ENCODE measurements at regions not wholly inside any gene's neighbourhood (a gene's known extent, or its start where the extent isn't known, plus 50 kb on each side); places are given as distances from the start of the nearest gene placed in this dataset.

- Histone ChIP-seq H3K27me3 (ENCODE audit: control insufficient read depth, insufficient read depth, low read length) (no peaks in the 10 kb centered on the region), H3K9me3 (ENCODE audit: control insufficient read depth, low read length) (no peaks in the 10 kb centered on the region), H3K36me3 (ENCODE audit: control insufficient read depth, insufficient read depth, low read length) (no peaks in the 10 kb centered on the region), H3K9ac (ENCODE audit: low read length) (peak overlapping the region; percentile 60), H3K4me1 (ENCODE audit: control insufficient read depth, insufficient read depth, low read length) (peaks cover 28% of the 10 kb centered on the region), H3K4me3 (ENCODE audit: low read length) (no peak overlapping the region)
Measured at GRCh38 chr1:94676686-94677085, 135.1 kb upstream of the F3 start.

GRCh38 chr1:94675373-94675772 lies 133.8 kb upstream of the F3 start:
- H3K9ac ChIP-seq (ENCODE audit: low read length) = no peak overlapping the region
- no peaks in the 10 kb centered on the region for H3K9me3 ChIP-seq (ENCODE audit: control insufficient read depth, low read length)
- H3K4me1 ChIP-seq (ENCODE audit: control insufficient read depth, insufficient read depth, low read length) = peaks cover 28% of the 10 kb centered on the region
- H3K4me3 ChIP-seq (ENCODE audit: low read length) = no peak overlapping the region
- no peaks in the 10 kb centered on the region for H3K27me3 ChIP-seq (ENCODE audit: control insufficient read depth, insufficient read depth, low read length)
- no peaks in the 10 kb centered on the region for H3K36me3 ChIP-seq (ENCODE audit: control insufficient read depth, insufficient read depth, low read length)

- Histone ChIP-seq H3K9ac (ENCODE audit: low read length) (no peak overlapping the region), H3K36me3 (ENCODE audit: control insufficient read depth, insufficient read depth, low read length) (no peaks in the 10 kb centered on the region), H3K4me1 (ENCODE audit: control insufficient read depth, insufficient read depth, low read length) (peaks cover 28% of the 10 kb centered on the region), H3K4me3 (ENCODE audit: low read length) (no peak overlapping the region), H3K9me3 (ENCODE audit: control insufficient read depth, low read length) (no peaks in the 10 kb centered on the region), H3K27me3 (ENCODE audit: control insufficient read depth, insufficient read depth, low read length) (no peaks in the 10 kb centered on the region)
Measured at GRCh38 chr1:94674876-94675275, 133.3 kb upstream of the F3 start.

GRCh38 chr1:94672934-94673333 lies 131.4 kb upstream of the F3 start:
- Histone ChIP-seq H3K36me3 (ENCODE audit: control insufficient read depth, insufficient read depth, low read length) (no peaks in the 10 kb centered on the region), H3K9me3 (ENCODE audit: control insufficient read depth, low read length) (no peaks in the 10 kb centered on the region), H3K9ac (ENCODE audit: low read length) (no peak overlapping the region), H3K4me1 (ENCODE audit: control insufficient read depth, insufficient read depth, low read length) (peaks cover 13% of the 10 kb centered on the region), H3K4me3 (ENCODE audit: low read length) (no peak overlapping the region), H3K27me3 (ENCODE audit: control insufficient read depth, insufficient read depth, low read length) (no peaks in the 10 kb centered on the region)

GRCh38 chr1:94672001-94672400 lies 130.4 kb upstream of the F3 start:
- Histone ChIP-seq H3K4me1 (ENCODE audit: control insufficient read depth, insufficient read depth, low read length) (peaks cover 8% of the 10 kb centered on the region), H3K27me3 (ENCODE audit: control insufficient read depth, insufficient read depth, low read length) (no peaks in the 10 kb centered on the region), H3K36me3 (ENCODE audit: control insufficient read depth, insufficient read depth, low read length) (no peaks in the 10 kb centered on the region), H3K9me3 (ENCODE audit: control insufficient read depth, low read length) (no peaks in the 10 kb centered on the region), H3K4me3 (ENCODE audit: low read length) (no peak overlapping the region), H3K9ac (ENCODE audit: low read length) (no peak overlapping the region)

- Histone ChIP-seq H3K4me1 (ENCODE audit: control insufficient read depth, insufficient read depth, low read length) (peaks cover 4% of the 10 kb centered on the region), H3K9ac (ENCODE audit: low read length) (no peak overlapping the region), H3K36me3 (ENCODE audit: control insufficient read depth, insufficient read depth, low read length) (no peaks in the 10 kb centered on the region), H3K4me3 (ENCODE audit: low read length) (no peak overlapping the region), H3K27me3 (ENCODE audit: control insufficient read depth, insufficient read depth, low read length) (no peaks in the 10 kb centered on the region), H3K9me3 (ENCODE audit: control insufficient read depth, low read length) (no peaks in the 10 kb centered on the region)
Measured at GRCh38 chr1:94670273-94670672, 128.7 kb upstream of the F3 start.

- no peak overlapping the region for H3K4me3 ChIP-seq (ENCODE audit: low read length)
- peaks cover 4% of the 10 kb centered on the region for H3K4me1 ChIP-seq (ENCODE audit: control insufficient read depth, insufficient read depth, low read length)
- no peak overlapping the region for H3K9ac ChIP-seq (ENCODE audit: low read length)
- no peaks in the 10 kb centered on the region for H3K36me3 ChIP-seq (ENCODE audit: control insufficient read depth, insufficient read depth, low read length)
- no peaks in the 10 kb centered on the region for H3K9me3 ChIP-seq (ENCODE audit: control insufficient read depth, low read length)
- no peaks in the 10 kb centered on the region for H3K27me3 ChIP-seq (ENCODE audit: control insufficient read depth, insufficient read depth, low read length)
Measured at GRCh38 chr1:94669198-94669597, 127.6 kb upstream of the F3 start.

- H3K36me3 ChIP-seq (ENCODE audit: control insufficient read depth, insufficient read depth, low read length) = no peaks in the 10 kb centered on the region
- peaks cover 4% of the 10 kb centered on the region for H3K4me1 ChIP-seq (ENCODE audit: control insufficient read depth, insufficient read depth, low read length)
- no peaks in the 10 kb centered on the region for H3K27me3 ChIP-seq (ENCODE audit: control insufficient read depth, insufficient read depth, low read length)
- no peak overlapping the region for H3K4me3 ChIP-seq (ENCODE audit: low read length)
- no peak overlapping the region for H3K9ac ChIP-seq (ENCODE audit: low read length)
- H3K9me3 ChIP-seq (ENCODE audit: control insufficient read depth, low read length) = no peaks in the 10 kb centered on the region
Measured at GRCh38 chr1:94668528-94668927, 127.0 kb upstream of the F3 start.

- Histone ChIP-seq H3K4me3 (ENCODE audit: low read length) (no peak overlapping the region), H3K36me3 (ENCODE audit: control insufficient read depth, insufficient read depth, low read length) (no peaks in the 10 kb centered on the region), H3K9me3 (ENCODE audit: control insufficient read depth, low read length) (no peaks in the 10 kb centered on the region), H3K27me3 (ENCODE audit: control insufficient read depth, insufficient read depth, low read length) (no peaks in the 10 kb centered on the region), H3K9ac (ENCODE audit: low read length) (no peak overlapping the region), H3K4me1 (ENCODE audit: control insufficient read depth, insufficient read depth, low read length) (peaks cover 4% of the 10 kb centered on the region)
Measured at GRCh38 chr1:94667818-94668217, 126.3 kb upstream of the F3 start.

- Histone ChIP-seq H3K9ac (ENCODE audit: low read length) (no peak overlapping the region), H3K36me3 (ENCODE audit: control insufficient read depth, insufficient read depth, low read length) (no peaks in the 10 kb centered on the region), H3K27me3 (ENCODE audit: control insufficient read depth, insufficient read depth, low read length) (no peaks in the 10 kb centered on the region), H3K4me3 (ENCODE audit: low read length) (no peak overlapping the region), H3K4me1 (ENCODE audit: control insufficient read depth, insufficient read depth, low read length) (peaks cover 5% of the 10 kb centered on the region), H3K9me3 (ENCODE audit: control insufficient read depth, low read length) (no peaks in the 10 kb centered on the region)
Measured at GRCh38 chr1:94666797-94667196, 125.2 kb upstream of the F3 start.

GRCh38 chr1:94661431-94661932 lies 119.9 kb upstream of the F3 start:
- no peaks in the 10 kb centered on the region for H3K27me3 ChIP-seq (ENCODE audit: control insufficient read depth, insufficient read depth, low read length)
- no peak overlapping the region for H3K9ac ChIP-seq (ENCODE audit: low read length)
- H3K4me1 ChIP-seq (ENCODE audit: control insufficient read depth, insufficient read depth, low read length) = peaks cover 21% of the 10 kb centered on the region
- no peaks in the 10 kb centered on the region for H3K36me3 ChIP-seq (ENCODE audit: control insufficient read depth, insufficient read depth, low read length)
- no peak overlapping the region for H3K4me3 ChIP-seq (ENCODE audit: low read length)
- H3K9me3 ChIP-seq (ENCODE audit: control insufficient read depth, low read length) = no peaks in the 10 kb centered on the region

- H3K27me3 ChIP-seq (ENCODE audit: control insufficient read depth, insufficient read depth, low read length) = no peaks in the 10 kb centered on the region
- H3K4me1 ChIP-seq (ENCODE audit: control insufficient read depth, insufficient read depth, low read length) = peaks cover 21% of the 10 kb centered on the region
- H3K9ac ChIP-seq (ENCODE audit: low read length) = no peak overlapping the region
- H3K36me3 ChIP-seq (ENCODE audit: control insufficient read depth, insufficient read depth, low read length) = no peaks in the 10 kb centered on the region
- no peaks in the 10 kb centered on the region for H3K9me3 ChIP-seq (ENCODE audit: control insufficient read depth, low read length)
- H3K4me3 ChIP-seq (ENCODE audit: low read length) = no peak overlapping the region
Measured at GRCh38 chr1:94660994-94661393, 119.4 kb upstream of the F3 start.

GRCh38 chr1:94660258-94660657 lies 118.7 kb upstream of the F3 start:
- H3K36me3 ChIP-seq (ENCODE audit: control insufficient read depth, insufficient read depth, low read length) = no peaks in the 10 kb centered on the region
- peaks cover 21% of the 10 kb centered on the region for H3K4me1 ChIP-seq (ENCODE audit: control insufficient read depth, insufficient read depth, low read length)
- no peaks in the 10 kb centered on the region for H3K9me3 ChIP-seq (ENCODE audit: control insufficient read depth, low read length)
- no peak overlapping the region for H3K9ac ChIP-seq (ENCODE audit: low read length)
- no peaks in the 10 kb centered on the region for H3K27me3 ChIP-seq (ENCODE audit: control insufficient read depth, insufficient read depth, low read length)
- H3K4me3 ChIP-seq (ENCODE audit: low read length) = no peak overlapping the region

Measured in mucosa of stomach (tissue), 1 donor.